Stimulated activated memory B cell treated with anti-CD40 and anti-IgM and Interleukin-4, amounts not matched to agents 10 μg/mL and 1 μg/mL and 100 μg/mL, for 72 hours (primary cell): ENCODE measurements at regions not wholly inside any gene's neighbourhood (a gene's known extent, or its start where the extent isn't known, plus 50 kb on each side); places are given as distances from the start of the nearest gene placed in this dataset.

Source experiments
- ATAC-seq: fragments of 150-1000 bp; cut with Tn5 transposase; 2 replicates; pipeline ENCODE4 v1.10.0; 2021
- H3K27ac Mint-ChIP-seq: one replicate; pipeline ENCODE4 v1.8.0; 2022; ENCODE audit warnings: mild to moderate bottlenecking, mixed read lengths
- H3K27me3 Mint-ChIP-seq: one replicate; pipeline ENCODE4 v1.8.0; 2022; ENCODE audit warnings: mixed read lengths
- H3K36me3 Mint-ChIP-seq: one replicate; pipeline ENCODE4 v1.8.0; 2022; ENCODE audit warnings: mixed read lengths
- H3K4me1 Mint-ChIP-seq: one replicate; pipeline ENCODE4 v1.8.0; 2022; ENCODE audit warnings: mixed read lengths
- H3K4me3 Mint-ChIP-seq: one replicate; pipeline ENCODE4 v1.8.0; 2022; ENCODE audit warnings: mild to moderate bottlenecking, moderate library complexity, mixed read lengths
- H3K9me3 Mint-ChIP-seq: one replicate; pipeline ENCODE4 v1.8.0; 2022; ENCODE audit warnings: mixed read lengths

- Mint-ChIP-seq H3K9me3 (no peaks in the 10 kb centered on the region), H3K36me3 (no peaks in the 10 kb centered on the region), H3K27ac (no peak overlapping the region), H3K27me3 (no peaks in the 10 kb centered on the region), H3K4me3 (no peak overlapping the region), H3K4me1 (no peaks in the 10 kb centered on the region)
- ATAC-seq: no peak
Measured at GRCh38 chr11:97419729-97420128, 1029.9 kb downstream of the JRKL start.

DNA sequence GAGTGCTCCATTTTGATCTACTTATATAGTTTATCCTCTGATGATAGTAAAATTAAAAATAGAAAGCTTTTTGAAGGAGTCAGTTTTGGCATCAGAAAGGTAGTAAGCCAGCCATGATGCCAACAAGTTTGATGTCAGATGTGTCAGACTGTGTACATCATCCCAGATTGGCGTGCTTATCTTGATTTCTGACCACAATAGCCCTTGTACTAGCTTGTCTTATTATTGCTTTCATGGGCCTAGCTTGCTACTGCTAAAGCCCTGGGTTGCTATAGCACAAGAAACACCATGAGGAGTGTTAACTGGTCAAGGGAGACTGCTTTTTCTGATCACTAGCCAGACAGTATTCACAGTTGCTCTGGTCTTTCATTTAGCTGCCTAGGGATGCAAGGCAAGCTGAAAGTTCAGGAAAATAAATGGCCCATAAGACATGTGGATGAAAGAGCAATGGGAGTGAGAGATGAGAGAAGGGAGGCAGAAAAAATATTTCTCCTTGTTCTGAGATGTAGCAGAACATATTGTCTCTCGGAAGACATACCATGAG, 1038.5 kb downstream of the JRKL start:
- Mint-ChIP-seq H3K27ac (no peak overlapping the region), H3K9me3 (no peaks in the 10 kb centered on the region), H3K4me3 (no peak overlapping the region), H3K36me3 (no peaks in the 10 kb centered on the region), H3K27me3 (no peaks in the 10 kb centered on the region), H3K4me1 (no peaks in the 10 kb centered on the region)
- no peak for ATAC-seq

DNA sequence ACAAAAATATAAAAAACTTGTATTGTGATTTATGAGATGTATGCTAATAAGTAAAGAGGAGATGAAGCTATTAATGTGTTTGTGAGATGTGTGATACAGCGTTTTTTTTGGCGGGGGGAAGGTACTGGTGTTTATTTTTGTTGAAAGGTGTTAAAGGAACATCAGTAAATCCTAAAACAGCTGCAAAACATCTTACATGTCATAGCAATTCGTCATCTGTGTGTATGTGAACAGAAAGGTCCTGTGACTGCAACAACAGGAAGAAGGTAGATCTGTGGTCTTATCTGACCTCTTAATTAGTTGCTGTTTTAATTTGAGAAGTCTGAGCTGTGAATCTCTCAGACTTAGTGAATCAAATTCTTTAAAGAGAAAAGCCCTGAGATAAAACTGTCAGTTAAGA, 1041.1 kb downstream of the JRKL start:
- no peak for ATAC-seq
- H3K9me3 Mint-ChIP-seq: peaks cover 4% of the 10 kb centered on the region
- no peak overlapping the region for H3K27ac Mint-ChIP-seq
- no peaks in the 10 kb centered on the region for H3K27me3 Mint-ChIP-seq
- H3K36me3 Mint-ChIP-seq: no peaks in the 10 kb centered on the region
- no peaks in the 10 kb centered on the region for H3K4me1 Mint-ChIP-seq
- no peak overlapping the region for H3K4me3 Mint-ChIP-seq

DNA sequence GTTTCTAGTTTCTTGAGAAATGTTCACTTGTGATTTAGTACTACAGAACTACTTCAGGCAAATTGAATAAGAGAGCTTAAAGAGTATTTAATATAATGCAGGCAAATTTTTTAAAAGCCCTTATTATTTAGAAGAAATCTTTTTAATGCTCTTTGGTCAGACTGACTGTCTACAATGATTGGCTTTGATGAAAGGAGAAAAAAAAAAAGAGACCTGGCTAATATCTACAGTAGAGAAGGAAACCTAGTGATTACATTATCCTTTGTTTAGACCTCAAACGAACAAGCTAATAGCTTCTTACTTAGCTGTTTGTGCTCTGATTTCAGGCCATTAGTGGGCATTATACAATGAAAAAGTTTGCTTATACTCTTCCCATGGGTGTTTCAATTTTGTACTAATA, 1043.1 kb downstream of the JRKL start:
- no peaks in the 10 kb centered on the region for H3K4me1 Mint-ChIP-seq
- H3K4me3 Mint-ChIP-seq: no peak overlapping the region
- no peak overlapping the region for H3K27ac Mint-ChIP-seq
- H3K27me3 Mint-ChIP-seq: no peaks in the 10 kb centered on the region
- H3K9me3 Mint-ChIP-seq: peaks cover 4% of the 10 kb centered on the region
- ATAC-seq: no peak
- H3K36me3 Mint-ChIP-seq: no peaks in the 10 kb centered on the region

DNA sequence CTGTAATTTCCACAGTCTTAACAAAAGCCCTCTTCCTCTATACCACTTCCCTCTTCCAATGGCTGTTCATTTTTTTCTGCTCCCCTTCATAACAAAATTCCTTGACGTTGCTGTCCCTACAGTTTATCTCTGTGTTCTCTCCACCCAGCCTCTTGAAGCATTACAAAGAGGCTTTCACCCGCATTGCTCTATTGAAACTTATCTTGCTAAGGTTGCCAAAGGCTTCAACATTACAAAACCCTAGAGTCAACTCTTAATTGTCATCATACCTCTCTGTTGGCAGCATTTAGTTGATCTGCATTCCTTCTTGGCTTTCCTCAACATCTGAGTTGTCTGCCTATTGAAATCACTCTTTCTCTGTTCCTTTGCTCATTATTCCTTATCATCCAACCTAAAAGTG, 1055.7 kb downstream of the JRKL start:
- no peaks in the 10 kb centered on the region for H3K27me3 Mint-ChIP-seq
- no peak overlapping the region for H3K27ac Mint-ChIP-seq
- H3K4me1 Mint-ChIP-seq: no peaks in the 10 kb centered on the region
- H3K9me3 Mint-ChIP-seq: peaks cover 13% of the 10 kb centered on the region
- ATAC-seq: no peak
- no peaks in the 10 kb centered on the region for H3K36me3 Mint-ChIP-seq
- no peak overlapping the region for H3K4me3 Mint-ChIP-seq

GRCh38 chr11:97451441-97451840, 1061.6 kb downstream of the JRKL start:
- Mint-ChIP-seq H3K36me3 (no peaks in the 10 kb centered on the region), H3K27ac (no peak overlapping the region), H3K4me1 (no peaks in the 10 kb centered on the region), H3K27me3 (no peaks in the 10 kb centered on the region), H3K9me3 (peaks cover 6% of the 10 kb centered on the region), H3K4me3 (no peak overlapping the region)
- ATAC-seq: no peak

- Mint-ChIP-seq H3K4me1 (no peaks in the 10 kb centered on the region), H3K27ac (no peak overlapping the region), H3K9me3 (peaks cover 7% of the 10 kb centered on the region), H3K36me3 (no peaks in the 10 kb centered on the region), H3K4me3 (no peak overlapping the region), H3K27me3 (no peaks in the 10 kb centered on the region)
- no peak for ATAC-seq
Measured at GRCh38 chr11:97454988-97455387, 1065.2 kb downstream of the JRKL start.

DNA sequence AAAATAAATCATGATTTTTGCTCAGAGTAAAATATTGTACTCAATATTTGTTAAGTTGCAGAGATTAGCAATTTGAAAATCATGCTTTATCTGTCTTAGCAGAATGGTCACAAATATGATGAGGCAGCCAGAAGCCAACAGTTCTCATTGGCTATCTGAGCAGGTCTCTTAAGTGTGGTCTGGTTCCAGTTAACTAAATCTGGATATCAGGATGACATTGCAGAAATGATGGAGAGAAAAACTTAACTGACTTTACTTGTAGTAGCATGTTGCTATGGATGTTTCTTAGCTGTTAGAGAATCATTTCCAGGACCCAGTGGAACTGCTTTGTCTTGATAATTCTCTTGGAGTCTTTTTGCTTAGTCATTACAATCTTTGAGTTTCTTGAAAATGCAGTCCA, 1070.3 kb downstream of the JRKL start:
- H3K4me1 Mint-ChIP-seq: no peaks in the 10 kb centered on the region
- peaks cover 15% of the 10 kb centered on the region for H3K9me3 Mint-ChIP-seq
- ATAC-seq: no peak
- H3K27ac Mint-ChIP-seq: no peak overlapping the region
- no peaks in the 10 kb centered on the region for H3K27me3 Mint-ChIP-seq
- H3K36me3 Mint-ChIP-seq: no peaks in the 10 kb centered on the region
- H3K4me3 Mint-ChIP-seq: no peak overlapping the region

DNA sequence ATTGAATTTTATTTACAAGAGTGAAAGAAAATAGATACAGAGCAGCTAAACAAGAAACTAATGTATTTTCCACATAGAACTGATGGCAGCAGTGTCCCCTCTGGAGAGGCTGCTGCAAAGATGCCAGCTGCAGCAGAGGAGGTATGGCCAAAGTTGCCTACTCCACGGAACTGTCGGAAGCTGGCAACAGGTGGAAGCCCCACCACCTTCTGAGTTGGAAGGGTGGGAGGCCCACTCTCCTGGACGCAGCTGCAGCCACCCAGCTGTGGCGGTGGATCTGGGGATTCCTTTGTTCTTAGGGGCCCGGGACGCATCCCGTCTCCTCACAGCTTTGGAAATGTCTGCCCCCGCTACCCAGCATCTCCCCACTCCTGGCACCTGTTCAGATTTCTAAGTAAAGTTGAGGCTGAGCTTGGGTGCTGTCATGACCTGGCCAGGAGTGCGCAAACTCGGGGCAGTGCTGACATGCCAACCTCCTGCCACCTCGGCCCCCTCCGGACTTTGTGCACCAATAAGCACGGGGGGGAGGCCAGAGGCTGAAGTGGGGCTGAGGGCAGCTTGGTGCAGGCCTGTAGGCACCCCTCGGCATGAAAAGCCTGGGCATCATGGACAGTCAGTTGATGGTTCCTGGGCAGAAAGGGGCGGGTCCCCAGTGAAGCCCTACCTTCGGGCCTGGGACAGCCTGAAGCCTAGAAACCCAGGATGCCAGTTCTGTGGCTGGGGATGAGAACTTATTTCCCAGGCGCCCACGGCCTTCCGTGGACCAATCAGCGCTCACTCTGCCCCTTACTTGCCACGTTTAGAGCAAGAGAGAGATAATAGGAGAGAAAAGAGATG, 1071.4 kb downstream of the JRKL start:
- H3K4me3 Mint-ChIP-seq: no peak overlapping the region
- no peaks in the 10 kb centered on the region for H3K27me3 Mint-ChIP-seq
- no peaks in the 10 kb centered on the region for H3K4me1 Mint-ChIP-seq
- no peak overlapping the region for H3K27ac Mint-ChIP-seq
- ATAC-seq: no peak
- no peaks in the 10 kb centered on the region for H3K36me3 Mint-ChIP-seq
- H3K9me3 Mint-ChIP-seq: peaks cover 15% of the 10 kb centered on the region

GRCh38 chr11:97461934-97462333, 1072.1 kb downstream of the JRKL start:
- no peaks in the 10 kb centered on the region for H3K27me3 Mint-ChIP-seq
- no peak for ATAC-seq
- no peaks in the 10 kb centered on the region for H3K4me1 Mint-ChIP-seq
- no peaks in the 10 kb centered on the region for H3K36me3 Mint-ChIP-seq
- H3K27ac Mint-ChIP-seq: no peak overlapping the region
- H3K9me3 Mint-ChIP-seq: peaks cover 15% of the 10 kb centered on the region
- H3K4me3 Mint-ChIP-seq: no peak overlapping the region

GRCh38 chr11:97463891-97464290, 1074.1 kb downstream of the JRKL start:
- peaks cover 15% of the 10 kb centered on the region for H3K9me3 Mint-ChIP-seq
- H3K36me3 Mint-ChIP-seq: no peaks in the 10 kb centered on the region
- no peak overlapping the region for H3K4me3 Mint-ChIP-seq
- no peaks in the 10 kb centered on the region for H3K4me1 Mint-ChIP-seq
- no peak overlapping the region for H3K27ac Mint-ChIP-seq
- no peak for ATAC-seq
- H3K27me3 Mint-ChIP-seq: no peaks in the 10 kb centered on the region

DNA sequence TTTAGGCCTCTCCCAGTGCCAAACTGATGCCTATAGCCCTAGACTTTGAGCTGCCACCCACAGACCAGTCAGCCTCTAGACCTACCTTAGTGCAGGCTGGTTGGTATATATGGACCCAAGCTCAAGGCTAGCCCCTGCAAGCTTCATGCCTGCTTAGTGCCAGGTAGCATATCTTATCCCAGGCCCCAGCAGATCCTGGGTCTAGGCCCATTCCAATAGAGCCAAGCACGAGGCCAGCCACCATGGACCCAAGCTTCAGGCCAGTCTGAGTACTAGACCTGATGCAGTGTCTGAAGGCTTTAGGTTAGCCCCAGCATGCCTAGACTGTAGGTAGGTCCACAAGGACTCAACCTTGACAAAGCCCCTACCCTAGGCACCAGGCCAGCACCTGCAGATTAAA, 1081.7 kb downstream of the JRKL start:
- H3K4me3 Mint-ChIP-seq: no peak overlapping the region
- no peaks in the 10 kb centered on the region for H3K36me3 Mint-ChIP-seq
- H3K4me1 Mint-ChIP-seq: no peaks in the 10 kb centered on the region
- ATAC-seq: no peak
- no peak overlapping the region for H3K27ac Mint-ChIP-seq
- H3K27me3 Mint-ChIP-seq: no peaks in the 10 kb centered on the region
- peaks cover 20% of the 10 kb centered on the region for H3K9me3 Mint-ChIP-seq

DNA sequence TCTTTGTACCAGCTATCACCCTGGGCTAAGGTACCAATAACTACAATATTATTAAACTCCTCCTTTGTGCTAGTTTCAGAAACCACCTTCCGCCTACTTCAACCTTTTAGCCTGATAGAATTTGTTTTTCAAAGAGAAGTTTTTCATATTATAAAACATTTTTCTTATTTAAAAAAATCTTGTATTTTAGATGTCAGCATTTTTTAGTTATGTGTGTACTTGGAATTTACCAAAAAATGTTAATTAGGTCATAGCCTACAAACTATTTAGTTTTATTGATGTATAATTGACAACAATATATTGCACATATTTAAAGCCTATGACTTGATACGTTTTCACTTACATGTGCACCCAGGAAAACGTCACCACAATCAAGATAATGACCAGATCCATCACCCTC, 1097.6 kb downstream of the JRKL start:
- H3K9me3 Mint-ChIP-seq: peaks cover 10% of the 10 kb centered on the region
- H3K4me1 Mint-ChIP-seq: no peaks in the 10 kb centered on the region
- H3K27ac Mint-ChIP-seq: no peak overlapping the region
- no peaks in the 10 kb centered on the region for H3K27me3 Mint-ChIP-seq
- H3K36me3 Mint-ChIP-seq: no peaks in the 10 kb centered on the region
- ATAC-seq: no peak
- H3K4me3 Mint-ChIP-seq: no peak overlapping the region

- Mint-ChIP-seq H3K27me3 (no peaks in the 10 kb centered on the region), H3K36me3 (no peaks in the 10 kb centered on the region), H3K9me3 (peaks cover 5% of the 10 kb centered on the region), H3K27ac (no peak overlapping the region), H3K4me3 (no peak overlapping the region), H3K4me1 (no peaks in the 10 kb centered on the region)
- ATAC-seq: no peak
Measured at GRCh38 chr11:97498891-97499290, 1109.1 kb downstream of the JRKL start.

DNA sequence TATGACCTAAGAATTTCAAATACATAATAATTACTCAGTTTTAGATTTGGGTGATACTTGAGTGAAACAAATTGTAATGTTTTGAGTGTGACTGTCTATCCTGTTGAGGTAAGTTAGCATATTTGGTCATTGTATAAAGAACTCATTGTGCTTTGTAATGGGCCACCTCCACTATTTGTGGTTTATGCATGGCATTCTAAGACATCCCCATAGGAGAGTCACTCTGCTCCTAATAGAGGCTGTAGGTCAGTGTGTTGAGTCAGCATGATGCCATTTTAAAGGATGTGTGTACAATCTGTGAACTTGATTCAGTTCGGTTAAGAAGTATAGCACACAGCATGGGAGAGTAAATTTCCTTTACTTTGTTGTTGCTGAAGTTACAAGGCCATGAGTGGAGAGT, 1112.4 kb downstream of the JRKL start:
- no peak for ATAC-seq
- H3K4me3 Mint-ChIP-seq: no peak overlapping the region
- no peaks in the 10 kb centered on the region for H3K4me1 Mint-ChIP-seq
- peaks cover 5% of the 10 kb centered on the region for H3K9me3 Mint-ChIP-seq
- H3K27ac Mint-ChIP-seq: no peak overlapping the region
- H3K36me3 Mint-ChIP-seq: no peaks in the 10 kb centered on the region
- H3K27me3 Mint-ChIP-seq: no peaks in the 10 kb centered on the region

- H3K36me3 Mint-ChIP-seq: no peaks in the 10 kb centered on the region
- H3K9me3 Mint-ChIP-seq: no peaks in the 10 kb centered on the region
- no peak overlapping the region for H3K27ac Mint-ChIP-seq
- H3K4me1 Mint-ChIP-seq: no peaks in the 10 kb centered on the region
- no peak for ATAC-seq
- no peaks in the 10 kb centered on the region for H3K27me3 Mint-ChIP-seq
- no peak overlapping the region for H3K4me3 Mint-ChIP-seq
Measured at GRCh38 chr11:97506076-97506759, 1116.4 kb downstream of the JRKL start.
